Neural cell (in vitro differentiated cells): ENCODE measurements at regions not wholly inside any gene's neighbourhood (a gene's known extent, or its start where the extent isn't known, plus 50 kb on each side); places are given as distances from the start of the nearest gene placed in this dataset.
"Not testable (repeated sequence)": the region's sequence is repeated elsewhere in the genome, so short reads cannot be mapped to it uniquely, and the experiment has no call there.

Source experiments
- EP300 ChIP-seq: fragments of 450-650 bp; conservative IDR thresholded peaks from 2 replicates; pipeline ENCODE4 v1.6.1; 2014; ENCODE audit warnings: antibody characterized with exemption, mild to moderate bottlenecking, moderate library complexity; ENCODE audit not compliant: poor library complexity, severe bottlenecking
- POLR2AphosphoS5 ChIP-seq: IDR thresholded peaks from 2 replicates; pipeline ENCODE4 v1.6.1; 2012
- RAD21 ChIP-seq: fragments of 450-650 bp; conservative IDR thresholded peaks from 2 replicates; pipeline ENCODE4 v1.6.1; 2014; ENCODE audit warnings: antibody characterized with exemption, mild to moderate bottlenecking, moderate library complexity
- REST ChIP-seq: IDR thresholded peaks from 2 replicates; pipeline ENCODE4 v1.6.1; 2012; ENCODE audit warnings: borderline replicate concordance
- SMC3 ChIP-seq: fragments of 450-650 bp; conservative IDR thresholded peaks from 2 replicates; pipeline ENCODE4 v1.6.1; 2014; ENCODE audit warnings: antibody characterized with exemption, mild to moderate bottlenecking, moderate library complexity; ENCODE audit not compliant: poor library complexity
- TAF1 ChIP-seq: IDR thresholded peaks from 2 replicates; pipeline ENCODE4 v1.6.1; 2012; ENCODE audit warnings: low read depth
- TF ChIP-seq, protein P1 (sequence below): fragments of 450-650 bp; IDR thresholded peaks from 2 replicates; pipeline ENCODE4 v1.5.1; 2014; ENCODE audit warnings: antibody characterized with exemption, mild to moderate bottlenecking, moderate library complexity; ENCODE audit not compliant: poor library complexity, severe bottlenecking

DNA sequence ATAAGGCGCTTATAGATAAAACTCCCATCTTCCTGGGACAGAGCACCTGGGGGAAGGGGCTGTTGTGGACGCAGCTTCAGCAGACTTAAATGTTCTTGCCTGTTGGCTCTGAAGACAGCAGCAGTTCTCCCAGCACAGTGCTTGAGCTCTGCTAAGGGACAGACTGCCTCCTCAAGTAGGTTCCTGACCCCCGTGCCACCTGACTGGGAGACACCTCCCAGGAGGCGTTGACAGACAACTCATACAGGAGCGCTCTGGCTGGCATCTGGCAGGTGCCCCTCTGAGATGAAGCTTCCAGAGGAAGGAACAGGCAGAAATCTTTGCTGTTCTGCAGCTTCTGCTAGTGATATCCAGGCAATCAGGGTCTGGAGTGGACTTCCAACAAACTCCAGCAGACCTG is 383.1 kb upstream of the EMCN start:
- TF ChIP-seq, protein P1, sequence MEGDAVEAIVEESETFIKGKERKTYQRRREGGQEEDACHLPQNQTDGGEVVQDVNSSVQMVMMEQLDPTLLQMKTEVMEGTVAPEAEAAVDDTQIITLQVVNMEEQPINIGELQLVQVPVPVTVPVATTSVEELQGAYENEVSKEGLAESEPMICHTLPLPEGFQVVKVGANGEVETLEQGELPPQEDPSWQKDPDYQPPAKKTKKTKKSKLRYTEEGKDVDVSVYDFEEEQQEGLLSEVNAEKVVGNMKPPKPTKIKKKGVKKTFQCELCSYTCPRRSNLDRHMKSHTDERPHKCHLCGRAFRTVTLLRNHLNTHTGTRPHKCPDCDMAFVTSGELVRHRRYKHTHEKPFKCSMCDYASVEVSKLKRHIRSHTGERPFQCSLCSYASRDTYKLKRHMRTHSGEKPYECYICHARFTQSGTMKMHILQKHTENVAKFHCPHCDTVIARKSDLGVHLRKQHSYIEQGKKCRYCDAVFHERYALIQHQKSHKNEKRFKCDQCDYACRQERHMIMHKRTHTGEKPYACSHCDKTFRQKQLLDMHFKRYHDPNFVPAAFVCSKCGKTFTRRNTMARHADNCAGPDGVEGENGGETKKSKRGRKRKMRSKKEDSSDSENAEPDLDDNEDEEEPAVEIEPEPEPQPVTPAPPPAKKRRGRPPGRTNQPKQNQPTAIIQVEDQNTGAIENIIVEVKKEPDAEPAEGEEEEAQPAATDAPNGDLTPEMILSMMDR, result not testable (repeated sequence)
- TF ChIP-seq REST, SMC3, RAD21, EP300, TAF1, POLR2AphosphoS5: not testable (repeated sequence)
